DMS79 (cell line): ENCODE measurements at regions not wholly inside any gene's neighbourhood (a gene's known extent, or its start where the extent isn't known, plus 50 kb on each side); places are given as distances from the start of the nearest gene placed in this dataset.

Experiments
- DNase-seq: peaks from one replicate; lab custom pipeline; 2025; lab: John Stamatoyannopoulos, UW

DNA sequence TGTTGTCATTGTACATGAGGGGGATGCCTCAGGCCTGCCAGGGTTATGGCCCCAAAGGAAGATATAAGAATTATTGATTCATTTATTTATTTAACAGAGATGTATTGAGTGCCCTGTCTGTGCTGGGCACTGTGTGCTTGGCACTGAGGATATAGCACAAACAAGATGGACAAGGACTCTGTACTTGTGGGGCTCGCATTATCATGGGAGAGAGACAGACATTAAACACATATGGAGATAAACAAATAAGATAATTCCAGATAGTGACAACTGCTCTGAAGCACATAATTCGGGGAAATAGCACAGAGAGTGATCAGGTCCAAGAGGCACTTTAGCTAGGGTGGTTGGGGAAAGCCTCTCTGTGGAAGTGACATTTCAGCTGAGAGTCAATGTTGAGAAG, 119.8 kb upstream of the ARHGAP20 start:
- no peak for DNase-seq

DNA sequence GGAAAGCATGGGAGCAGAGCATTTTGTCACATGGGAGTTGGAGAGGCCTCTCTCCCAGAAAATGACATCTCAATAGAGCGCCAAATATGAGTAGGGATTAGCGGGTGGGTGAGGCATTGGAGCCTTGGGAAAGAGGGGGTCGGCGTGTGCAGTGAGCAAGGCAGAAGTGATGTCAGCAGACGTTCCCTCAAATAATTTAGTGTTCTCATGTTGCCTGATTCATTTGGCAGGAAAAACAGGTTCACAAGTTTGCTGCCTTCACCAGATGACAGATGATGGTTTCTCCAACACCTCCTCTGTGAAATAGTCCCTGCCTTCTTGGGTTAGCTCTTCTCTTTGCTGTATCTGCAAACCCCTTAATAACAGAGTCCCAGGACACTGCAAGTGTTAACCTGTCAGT, 118.5 kb upstream of the ARHGAP20 start:
- no peak for DNase-seq

- no peak for DNase-seq
These were observed 118.1 kb upstream of the ARHGAP20 start for GRCh38 chr11:110830344-110830743.

- DNase-seq, result no peak
These were observed 117.6 kb upstream of the ARHGAP20 start for GRCh38 chr11:110829873-110830272.

DNA sequence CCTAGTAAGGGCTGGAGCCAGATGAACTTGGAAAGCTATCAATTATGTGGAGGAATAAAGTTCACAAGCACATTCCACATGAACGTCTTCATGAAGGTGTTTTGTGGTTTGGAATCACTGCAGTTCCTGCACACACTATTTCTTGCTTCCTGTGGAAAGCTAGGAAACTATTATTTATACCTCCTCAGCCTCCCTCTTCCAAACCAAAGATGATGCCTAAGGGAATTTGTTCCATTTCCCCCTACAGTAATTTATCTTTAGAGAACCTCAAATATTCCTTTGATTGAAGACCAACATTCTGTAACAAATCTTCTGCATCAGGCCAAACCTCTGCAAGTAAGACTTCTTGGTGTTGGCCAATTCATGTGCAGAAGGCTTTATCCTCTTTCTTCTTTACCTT, 115.8 kb upstream of the ARHGAP20 start:
- no peak for DNase-seq

GRCh38 chr11:110827276-110827675, 115.0 kb upstream of the ARHGAP20 start:
- DNase-seq, result no peak

DNA sequence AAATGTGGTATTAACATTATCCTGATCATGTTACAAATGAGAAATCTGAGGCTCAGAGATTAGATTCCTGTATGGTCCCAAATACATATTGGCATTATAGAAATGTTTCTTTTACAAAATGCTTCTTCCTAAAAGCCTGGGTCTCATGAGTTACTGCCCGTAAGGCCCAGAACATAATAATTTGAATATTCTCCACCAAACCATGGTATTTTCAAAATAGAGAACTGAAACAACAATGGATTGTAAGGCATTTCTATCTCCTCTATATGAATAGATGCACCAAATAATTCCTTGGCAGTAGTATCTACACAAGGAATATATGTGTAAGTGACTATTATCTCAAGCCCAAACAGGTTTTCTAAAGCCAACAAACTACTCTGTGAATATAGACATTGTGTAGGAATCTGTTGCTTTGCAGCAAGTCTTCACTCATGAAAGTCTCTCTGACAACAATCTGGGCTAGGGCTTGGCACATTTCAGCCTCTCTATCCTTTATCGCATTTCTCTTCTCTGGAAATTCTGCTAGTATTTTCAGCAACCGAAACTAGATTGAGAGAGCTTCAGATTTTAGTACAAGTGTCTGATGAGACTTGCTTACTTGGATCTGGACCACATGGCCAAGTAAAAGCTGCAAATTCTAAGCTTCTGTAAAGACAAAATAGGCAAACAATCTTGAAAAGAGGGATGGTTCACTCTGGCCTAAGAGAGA, 112.8 kb upstream of the ARHGAP20 start:
- no peak for DNase-seq

DNA sequence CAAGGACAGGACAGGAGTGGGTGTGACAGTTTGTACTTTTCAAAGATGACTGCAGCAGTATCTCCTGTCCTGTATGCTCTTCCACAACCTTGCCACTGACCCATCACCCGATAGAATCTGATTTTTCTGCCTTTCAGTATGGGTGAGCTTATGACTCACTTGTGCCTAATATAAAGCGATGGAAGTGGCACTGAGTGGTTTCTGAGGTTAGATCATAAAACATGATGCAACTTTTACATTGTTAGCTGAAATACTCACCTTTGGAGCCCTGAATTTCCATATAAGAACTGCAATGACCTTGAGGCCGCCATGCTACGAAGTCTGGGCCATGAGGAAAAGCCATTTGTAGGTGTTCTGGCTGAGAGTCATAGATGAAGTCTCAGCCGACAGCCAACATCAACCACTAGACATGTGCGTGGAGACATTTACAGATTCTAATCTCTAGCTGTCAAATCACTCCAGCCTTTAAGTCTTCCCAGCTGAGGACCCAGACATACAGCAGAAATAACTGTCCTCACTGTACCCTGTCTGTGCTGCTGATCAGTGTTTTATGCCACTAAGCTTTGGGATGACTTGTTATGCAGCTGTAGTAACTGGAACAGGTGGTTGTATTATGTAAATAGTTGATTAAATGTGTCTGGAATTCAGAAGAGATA, 105.9 kb upstream of the ARHGAP20 start:
- DNase-seq, result no peak

GRCh38 chr11:110812086-110812733, 100.0 kb upstream of the ARHGAP20 start:
- DNase-seq, result no peak

DNA sequence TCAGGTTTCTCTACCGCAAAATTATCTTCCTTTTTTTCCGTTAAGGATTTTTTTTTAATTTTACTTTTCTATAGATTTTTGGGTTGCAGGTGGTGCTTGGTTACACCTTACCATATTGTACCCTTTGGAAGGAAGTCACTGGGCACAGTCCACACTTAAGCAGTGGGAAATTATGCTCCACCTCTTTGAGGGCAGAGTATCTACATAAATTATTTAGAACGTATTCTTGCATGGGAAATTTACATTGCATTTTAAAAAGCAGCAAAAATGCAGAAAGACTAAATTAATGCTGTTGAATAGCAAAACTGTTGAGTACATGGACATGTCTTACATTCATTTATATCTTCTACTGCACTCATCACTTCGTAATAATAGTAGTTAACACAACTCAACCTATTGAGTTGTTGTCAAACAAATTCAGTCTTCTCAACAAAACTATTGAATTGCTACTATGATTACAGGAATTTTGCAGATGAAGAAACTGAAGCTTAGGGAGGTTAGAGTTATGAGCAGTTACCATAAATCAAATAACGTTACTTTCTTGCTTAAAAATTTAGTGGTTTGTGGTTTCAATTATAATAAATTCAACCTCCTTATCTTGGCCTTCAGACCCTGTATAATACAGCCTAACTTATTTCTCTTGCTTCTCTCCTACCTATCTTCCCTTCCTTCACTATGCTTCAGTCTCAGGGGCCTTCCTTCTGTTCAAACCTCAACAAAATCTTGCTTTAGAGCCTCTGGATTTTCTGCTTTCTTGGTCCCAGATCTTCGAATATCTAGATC, 97.4 kb upstream of the ARHGAP20 start:
- no peak for DNase-seq

- DNase-seq, result no peak
These were observed 96.0 kb upstream of the ARHGAP20 start for GRCh38 chr11:110808248-110808647.

- DNase-seq, result no peak
These were observed 95.6 kb upstream of the ARHGAP20 start for GRCh38 chr11:110807801-110808200.

DNA sequence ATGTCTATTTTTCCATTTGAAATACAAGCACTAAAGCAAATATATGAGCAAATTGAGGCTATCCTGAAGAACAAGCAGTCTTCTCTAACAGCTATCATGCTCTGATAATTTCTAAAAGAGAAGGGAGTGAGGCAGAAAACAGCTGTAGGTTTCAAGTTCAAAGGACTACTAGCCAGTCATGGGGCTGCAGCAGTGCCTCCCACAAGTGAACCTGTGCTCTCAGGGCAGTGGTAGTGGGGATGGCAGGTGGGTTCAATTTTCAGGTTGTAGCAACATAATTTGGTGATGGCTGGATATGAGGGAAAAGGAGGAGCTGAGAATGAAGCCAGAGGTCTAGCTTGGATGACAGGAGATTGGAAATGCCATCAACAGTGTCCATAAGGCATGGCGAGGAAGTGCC, 93.5 kb upstream of the ARHGAP20 start:
- no peak for DNase-seq

DNA sequence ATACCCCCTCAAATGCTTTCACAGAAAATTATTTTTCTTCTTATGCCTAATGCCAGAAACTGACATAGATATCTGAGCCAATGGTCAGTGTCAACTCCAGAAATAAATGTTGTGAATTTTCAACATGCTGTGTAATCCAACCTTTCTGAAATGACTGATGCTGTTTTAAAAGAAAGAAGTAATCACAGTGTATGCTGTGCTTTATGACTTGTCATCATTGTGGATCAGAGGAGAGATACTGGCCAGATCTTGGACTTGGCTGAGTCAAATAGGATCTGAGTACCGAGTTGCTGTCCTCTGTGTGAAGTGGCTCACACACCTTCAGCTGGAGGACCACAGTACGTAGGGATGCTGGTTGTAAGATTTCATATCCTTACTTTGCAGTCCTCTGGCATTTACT, 89.9 kb upstream of the ARHGAP20 start:
- no peak for DNase-seq

DNA sequence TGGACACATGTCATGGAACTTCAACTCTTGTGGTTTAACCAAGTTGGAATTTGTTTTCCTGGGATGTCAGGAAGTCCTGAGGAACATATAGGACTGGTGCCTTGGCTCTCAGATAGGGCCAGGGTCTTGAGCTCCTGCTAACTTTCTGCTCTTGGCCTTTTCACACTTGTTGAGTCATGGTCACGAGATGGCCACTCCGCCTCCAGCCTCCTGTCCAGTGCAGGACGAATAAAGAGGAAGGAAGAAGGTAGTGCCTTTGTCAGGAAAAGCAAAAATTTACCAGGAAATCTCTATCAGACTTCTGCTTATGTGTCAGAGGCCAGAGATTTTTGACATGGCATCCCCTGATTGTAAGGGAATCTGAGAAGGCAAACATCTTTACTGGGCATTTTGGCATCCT, 89.1 kb upstream of the ARHGAP20 start:
- no peak for DNase-seq

- no peak for DNase-seq
These were observed 86.1 kb upstream of the ARHGAP20 start for GRCh38 chr11:110798201-110798900.

GRCh38 chr11:110797453-110797852, 85.2 kb upstream of the ARHGAP20 start:
- DNase-seq, result no peak

DNA sequence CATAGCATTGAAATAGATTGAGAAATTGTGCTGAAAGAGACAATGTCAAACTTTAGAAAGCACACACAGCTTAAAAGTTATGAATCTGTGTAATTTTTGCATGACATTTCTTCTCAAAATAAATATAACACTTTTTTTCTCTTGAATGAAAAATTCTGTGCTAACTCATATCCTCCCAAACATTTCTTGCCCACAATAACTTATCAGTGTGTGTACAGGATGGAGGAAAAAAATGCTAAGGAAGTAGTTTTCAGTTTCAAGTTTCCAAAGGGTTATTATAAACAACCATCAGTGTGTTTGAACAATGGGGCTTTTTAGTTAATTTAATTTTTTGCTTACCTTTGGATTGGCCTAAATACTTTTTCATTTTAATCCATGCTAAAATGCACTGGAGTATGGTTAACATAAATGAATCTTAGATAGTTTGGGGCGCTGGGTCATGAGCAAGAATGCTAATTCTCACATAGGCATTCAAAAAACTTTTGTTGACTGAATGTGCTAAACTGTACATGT, 82.9 kb upstream of the ARHGAP20 start:
- no peak for DNase-seq

DNA sequence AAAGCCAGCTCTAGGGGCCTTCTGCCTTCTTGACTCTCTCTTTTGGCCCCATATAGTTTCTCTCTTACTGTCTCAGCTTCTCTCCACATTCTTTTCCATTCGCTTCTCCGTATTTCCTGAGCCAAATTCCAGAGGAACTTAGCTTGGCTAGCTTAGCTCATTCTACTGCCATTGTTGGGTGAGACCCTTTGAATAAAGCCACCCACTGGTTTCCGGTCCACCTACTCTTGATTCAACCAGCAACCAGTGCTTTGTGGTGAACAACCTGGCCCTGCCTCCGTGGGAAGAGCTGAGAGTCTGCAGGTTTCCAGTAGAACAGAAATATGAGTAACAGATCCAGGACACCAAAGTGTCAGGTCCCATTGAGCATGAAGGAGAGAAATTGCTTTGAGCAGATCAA, 81.3 kb upstream of the ARHGAP20 start:
- no peak for DNase-seq

- no peak for DNase-seq
These were observed 79.4 kb upstream of the ARHGAP20 start for GRCh38 chr11:110791621-110792020.

- no peak for DNase-seq
These were observed 75.4 kb upstream of the ARHGAP20 start for GRCh38 chr11:110787680-110788079.
